Suprapubic skin (tissue), 4 donors: ENCODE measurements at regions not wholly inside any gene's neighbourhood (a gene's known extent, or its start where the extent isn't known, plus 50 kb on each side); places are given as distances from the start of the nearest gene placed in this dataset.

Experiments used
- DNase-seq, 2 donors: peaks; one replicate each; pipeline ENCODE4 v3.0.0-alpha.2; 2019; ENCODE audit warnings: low spot score in 2 of 2
- H3K27ac ChIP-seq: fragments of 200-600 bp; sonication (generic); one replicate; pipeline ENCODE4 v1.5.1; 2019
- H3K27me3 ChIP-seq: fragments of 200-600 bp; sonication (generic); one replicate; pipeline ENCODE4 v1.5.1; 2019
- H3K36me3 ChIP-seq: fragments of 200-600 bp; sonication (generic); one replicate; pipeline ENCODE4 v1.5.1; 2019
- H3K4me1 ChIP-seq: fragments of 200-600 bp; sonication (generic); one replicate; pipeline ENCODE4 v1.5.1; 2019
- H3K4me3 ChIP-seq: fragments of 200-600 bp; sonication (generic); one replicate; pipeline ENCODE4 v1.5.1; 2019; ENCODE audit warnings: mild to moderate bottlenecking
- H3K9me3 ChIP-seq: fragments of 200-600 bp; sonication (generic); one replicate; pipeline ENCODE4 v1.5.1; 2019
- CTCF ChIP-seq, 2 donors: fragments of 200-600 bp in 1 of 2; fragments of 450-650 bp in 1 of 2; sonication (generic) in 1 of 2; IDR thresholded peaks; one replicate each; pipeline ENCODE4 v1.5.1; 2016 to 2019; ENCODE audit warnings: antibody characterized with exemption in 2 of 2, mild to moderate bottlenecking in 1 of 2, moderate library complexity in 1 of 2
- EP300 ChIP-seq: sonication (generic); formaldehyde crosslinking; IDR thresholded peaks from one replicate; pipeline ENCODE4 v1.6.1; 2017; ENCODE audit warnings: antibody characterized with exemption
- POLR2A ChIP-seq, 2 donors: fragments of 450-650 bp; IDR thresholded peaks; one replicate each; pipeline ENCODE4 v1.6.1; 2017; ENCODE audit warnings: antibody characterized with exemption in 2 of 2, mild to moderate bottlenecking in 2 of 2, moderate library complexity in 2 of 2
- POLR2AphosphoS5 ChIP-seq, 3 donors: sonication (generic); formaldehyde crosslinking; IDR thresholded peaks; one replicate each; pipeline ENCODE4 v1.6.1; 2017; ENCODE audit warnings: antibody characterized with exemption in 3 of 3
- WGBS: methylation state at CpG from one replicate; pipeline ENCODE4 v1.1.5; 2018; 5-methylcytosine and 5-hydroxymethylcytosine counted together

GRCh38 chr14:35220027-35220676, 72.0 kb upstream of the PSMA6 start:
- no peaks in the 10 kb centered on the region for H3K9me3 ChIP-seq
- over 99% methylated on average over 3 of the region's 3 CpGs for WGBS
- H3K27me3 ChIP-seq = no peaks in the 10 kb centered on the region
- H3K4me3 ChIP-seq = no peak overlapping the region
- H3K4me1 ChIP-seq = peaks cover 5% of the 10 kb centered on the region
- DNase-seq = no peak
- TF ChIP-seq CTCF (IDR thresholded peaks at IDR 0.05) (no peak), POLR2AphosphoS5 (IDR thresholded peaks at IDR 0.05) (no peak), EP300 (no peak), POLR2A (IDR thresholded peaks at IDR 0.05) (no peak)
- no peaks in the 10 kb centered on the region for H3K36me3 ChIP-seq
- no peak overlapping the region for H3K27ac ChIP-seq

GRCh38 chr14:35220920-35221319, 71.3 kb upstream of the PSMA6 start:
- Histone ChIP-seq H3K9me3 (no peaks in the 10 kb centered on the region), H3K27me3 (no peaks in the 10 kb centered on the region), H3K36me3 (no peaks in the 10 kb centered on the region), H3K4me1 (peaks cover 5% of the 10 kb centered on the region), H3K4me3 (no peak overlapping the region), H3K27ac (no peak overlapping the region)
- 95% methylated on average over 1 of the region's 1 CpG for WGBS
- no peak for DNase-seq
- TF ChIP-seq POLR2A (IDR thresholded peaks at IDR 0.05) = no peak

GRCh38 chr14:35221462-35221861, 70.7 kb upstream of the PSMA6 start:
- no peaks in the 10 kb centered on the region for H3K27me3 ChIP-seq
- peaks cover 5% of the 10 kb centered on the region for H3K4me1 ChIP-seq
- H3K36me3 ChIP-seq = no peaks in the 10 kb centered on the region
- TF ChIP-seq CTCF (IDR thresholded peaks at IDR 0.05) (no peak), POLR2A (IDR thresholded peaks at IDR 0.05) (no peak), EP300 (no peak), POLR2AphosphoS5 (IDR thresholded peaks at IDR 0.05) (no peak)
- H3K9me3 ChIP-seq = no peaks in the 10 kb centered on the region
- 71% methylated on average over 3 of the region's 3 CpGs for WGBS
- H3K27ac ChIP-seq = no peak overlapping the region
- DNase-seq = no peak
- no peak overlapping the region for H3K4me3 ChIP-seq

GRCh38 chr14:35222324-35222723, 69.9 kb upstream of the PSMA6 start:
- 61% methylated on average over 2 of the region's 2 CpGs for WGBS
- no peaks in the 10 kb centered on the region for H3K36me3 ChIP-seq
- no peak for TF ChIP-seq POLR2AphosphoS5 (IDR thresholded peaks at IDR 0.05)
- no peak for TF ChIP-seq EP300
- TF ChIP-seq CTCF (IDR thresholded peaks at IDR 0.05) = no peak
- no peak for TF ChIP-seq POLR2A (IDR thresholded peaks at IDR 0.05)
- no peaks in the 10 kb centered on the region for H3K27me3 ChIP-seq
- H3K27ac ChIP-seq = no peak overlapping the region
- peaks cover 5% of the 10 kb centered on the region for H3K4me1 ChIP-seq
- no peaks in the 10 kb centered on the region for H3K9me3 ChIP-seq
- no peak for DNase-seq
- H3K4me3 ChIP-seq = no peak overlapping the region

GRCh38 chr14:35222872-35223466, 69.2 kb upstream of the PSMA6 start:
- no peak overlapping the region for H3K27ac ChIP-seq

More at GRCh38 chr14:35222872-35223466, 69.2 kb upstream of the PSMA6 start:
- Histone ChIP-seq H3K4me1 (peaks cover 5% of the 10 kb centered on the region), H3K4me3 (no peak overlapping the region), H3K36me3 (no peaks in the 10 kb centered on the region), H3K9me3 (no peaks in the 10 kb centered on the region), H3K27me3 (no peaks in the 10 kb centered on the region)
- DNase-seq = no peak
- WGBS = 69% methylated on average over 5 of the region's 5 CpGs
- TF ChIP-seq CTCF (IDR thresholded peaks at IDR 0.05) = no peak
- no peak for TF ChIP-seq EP300
- TF ChIP-seq POLR2A (IDR thresholded peaks at IDR 0.05) = no peak
- TF ChIP-seq POLR2AphosphoS5 (IDR thresholded peaks at IDR 0.05) = no peak
